HepG2 (cell line): ENCODE measurements at regions not wholly inside any gene's neighbourhood (a gene's known extent, or its start where the extent isn't known, plus 50 kb on each side); places are given as distances from the start of the nearest gene placed in this dataset.

Source experiments
- ETS1 ChIP-seq: sonication (generic); formaldehyde crosslinking; IDR thresholded peaks from 2 replicates; pipeline ENCODE4 v1.4.0; 2020; ENCODE audit warnings: missing genetic modification reagents
- FOXJ3 ChIP-seq: sonication (generic); formaldehyde crosslinking; IDR thresholded peaks from 2 replicates; pipeline ENCODE4 v1.4.0; 2020; ENCODE audit warnings: missing genetic modification reagents, mild to moderate bottlenecking, borderline replicate concordance
- KLF6 ChIP-seq: IDR thresholded peaks from 2 replicates; pipeline ENCODE4 v1.8.0; 2016; ENCODE audit warnings: missing biosample characterization, missing genetic modification reagents
- NFATC3 ChIP-seq: sonication (generic); formaldehyde crosslinking; IDR thresholded peaks from 2 replicates; pipeline ENCODE4 v1.5.1; 2020; ENCODE audit warnings: mild to moderate bottlenecking, missing genetic modification reagents
- SP2 ChIP-seq: sonication (generic); formaldehyde crosslinking; IDR thresholded peaks from 2 replicates; pipeline ENCODE4 v1.5.1; 2020; ENCODE audit warnings: mild to moderate bottlenecking, missing genetic modification reagents
- ZFX ChIP-seq: sonication (generic); formaldehyde crosslinking; IDR thresholded peaks from 2 replicates; pipeline ENCODE4 v1.4.0; 2020; ENCODE audit warnings: mild to moderate bottlenecking, low read depth, missing genetic modification reagents, moderate library complexity

GRCh38 chr20:40287683-40288082 is 401.4 kb downstream of the MAFB start:
- TF ChIP-seq SP2 (CRISPR knock-in tag), result no peak
- TF ChIP-seq ETS1 (CRISPR knock-in tag), result no peak
- TF ChIP-seq ZFX (CRISPR knock-in tag), result no peak
- TF ChIP-seq NFATC3 (CRISPR knock-in tag), result no peak
- no peak for TF ChIP-seq FOXJ3 (CRISPR knock-in tag)
- TF ChIP-seq KLF6 (CRISPR knock-in tag), result no peak
